ENCODE measurements at regions not wholly inside any gene's neighbourhood (a gene's known extent, or its start where the extent isn't known, plus 50 kb on each side); places are given as distances from the start of the nearest gene placed in this dataset.

DNA sequence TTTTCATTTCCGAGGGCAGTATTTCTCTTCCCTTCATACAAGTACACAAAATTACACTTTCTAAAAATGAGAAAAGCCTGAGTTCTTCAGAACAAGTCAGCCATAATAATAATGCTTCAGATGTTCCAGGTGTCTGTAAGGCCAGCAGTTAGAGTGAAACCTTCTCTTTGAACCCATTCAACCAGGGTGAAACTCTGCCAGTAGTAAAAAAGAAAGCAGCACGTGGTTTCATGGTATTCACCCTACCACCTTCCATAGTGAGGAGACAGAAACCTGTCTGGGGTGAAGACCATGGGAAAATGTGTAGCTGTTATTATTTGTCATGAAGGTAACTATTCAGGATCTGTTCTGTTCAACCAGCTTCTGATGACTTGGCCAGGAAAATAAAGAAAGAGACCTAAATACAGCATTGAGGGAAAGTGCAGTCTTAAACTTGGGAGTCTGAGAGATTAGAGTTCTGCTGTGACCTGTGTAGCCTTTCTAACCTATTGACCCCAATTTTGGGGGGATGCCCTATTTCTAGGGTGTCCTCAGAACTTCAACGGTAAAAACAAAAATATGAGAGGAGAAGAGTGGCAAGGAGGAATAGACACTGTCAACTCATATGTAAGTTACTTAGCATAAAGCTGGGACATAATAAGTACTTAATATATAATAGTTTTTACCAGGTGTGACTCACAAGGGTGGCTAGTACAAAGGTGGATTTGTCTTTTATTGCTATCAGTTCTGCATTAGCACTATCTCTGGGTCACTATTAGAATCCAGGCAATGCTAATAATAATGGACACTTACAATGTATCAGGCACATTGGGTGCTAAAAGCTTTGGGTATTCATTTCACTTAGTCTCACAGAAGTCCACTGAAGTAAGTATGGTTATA, 70.0 kb upstream of the TNFSF4 start:
- H3K36me3 ChIP-seq (ENCODE audit: control insufficient read depth, insufficient read depth, low read length): no peaks in the 10 kb centered on the region
- H3K79me2 ChIP-seq (ENCODE audit: control insufficient read depth, insufficient read depth, low read length): no peaks in the 10 kb centered on the region
- no peak overlapping the region for H3K18ac ChIP-seq (ENCODE audit: low read length)
- no peak overlapping the region for H3K23ac ChIP-seq (ENCODE audit: low read length)
- H3K56ac ChIP-seq (ENCODE audit: low read length): no peak overlapping the region
- peak overlapping the region; percentile 74 for H2BK15ac ChIP-seq (replicated peaks; ENCODE audit: low read depth)
- no peak overlapping the region for H2BK5ac ChIP-seq (ENCODE audit: low read length)
- H3K79me1 ChIP-seq (ENCODE audit: low read length): no peaks in the 10 kb centered on the region
- peak overlapping the region; percentile 78 for H2BK120ac ChIP-seq (ENCODE audit: low read depth, low read length)
- H4K5ac ChIP-seq (ENCODE audit: low read length): no peak overlapping the region
- peaks cover 1% of the 10 kb centered on the region for H3K4me1 ChIP-seq (ENCODE audit: control insufficient read depth, low read depth, low read length)
- H3K27ac ChIP-seq (ENCODE audit: low read depth, low read length): no peak overlapping the region
- no peaks in the 10 kb centered on the region for H3K27me3 ChIP-seq (ENCODE audit: insufficient read depth, low read length, poor library complexity)
- H3K9ac ChIP-seq (ENCODE audit: low read length): no peak overlapping the region
- H3K4me2 ChIP-seq (ENCODE audit: low read length): no peak overlapping the region
- H3K4ac ChIP-seq (ENCODE audit: low read depth, low read length): peak overlapping the region; percentile 70
- no CpG with 5 or more reads among the region's 3 CpGs for WGBS (ENCODE audit: extremely low coverage, insufficient coverage, low lambda C conversion rate)
- no peak overlapping the region for H3K4me3 ChIP-seq (ENCODE audit: low read length)
- no peak overlapping the region for H4K8ac ChIP-seq (ENCODE audit: low read depth, low read length)
- no peak overlapping the region for H2AK5ac ChIP-seq (ENCODE audit: low read length)
- DNase-seq: no peak

DNA sequence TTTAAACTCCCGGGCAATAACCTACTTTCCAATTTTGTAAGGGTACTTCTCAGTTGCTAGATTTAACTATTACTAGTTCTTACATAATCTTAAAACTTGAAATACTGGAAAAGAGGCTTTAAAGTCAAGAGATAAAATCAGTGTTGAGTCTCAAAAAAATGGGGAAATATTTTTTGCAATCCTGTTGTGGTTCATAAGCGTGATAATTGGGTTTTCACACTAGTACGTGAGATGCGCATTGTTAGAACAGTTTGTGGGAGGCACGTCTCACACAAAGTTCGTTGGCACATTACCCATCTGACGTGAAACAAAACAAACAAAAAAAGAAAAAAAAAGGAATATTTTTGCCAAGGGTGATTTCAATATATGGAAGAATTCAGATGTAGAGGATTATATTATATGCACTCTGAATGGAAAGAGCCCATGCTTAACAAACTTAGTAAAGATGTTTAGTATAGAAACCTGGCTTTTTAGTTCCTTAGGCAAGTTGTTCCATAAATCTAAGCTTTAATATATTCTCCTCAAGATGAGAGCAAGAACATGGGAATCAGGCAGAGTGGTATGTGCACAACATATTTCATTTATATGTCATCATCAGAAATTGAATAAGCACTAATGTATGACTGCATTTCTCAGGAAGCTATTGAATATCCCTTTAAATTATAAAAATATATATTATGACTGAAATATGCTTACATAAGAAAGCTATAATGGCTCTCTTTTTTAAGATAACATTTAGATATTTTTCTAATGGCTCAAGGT, 73.9 kb upstream of the TNFSF4 start:
- Histone ChIP-seq H2BK15ac (replicated peaks; ENCODE audit: low read depth) (no peak overlapping the region), H3K4ac (ENCODE audit: low read depth, low read length) (no peak overlapping the region), H3K27me3 (ENCODE audit: insufficient read depth, low read length, poor library complexity) (no peaks in the 10 kb centered on the region), H2BK5ac (ENCODE audit: low read length) (no peak overlapping the region), H3K79me1 (ENCODE audit: low read length) (no peaks in the 10 kb centered on the region), H3K23ac (ENCODE audit: low read length) (no peak overlapping the region), H3K4me1 (ENCODE audit: control insufficient read depth, low read depth, low read length) (no peaks in the 10 kb centered on the region), H3K79me2 (ENCODE audit: control insufficient read depth, insufficient read depth, low read length) (no peaks in the 10 kb centered on the region), H3K56ac (ENCODE audit: low read length) (no peak overlapping the region), H3K27ac (ENCODE audit: low read depth, low read length) (no peak overlapping the region), H3K18ac (ENCODE audit: low read length) (no peak overlapping the region), H3K9ac (ENCODE audit: low read length) (no peak overlapping the region), H3K4me3 (ENCODE audit: low read length) (no peak overlapping the region), H2AK5ac (ENCODE audit: low read length) (no peak overlapping the region), H4K8ac (ENCODE audit: low read depth, low read length) (no peak overlapping the region), H4K5ac (ENCODE audit: low read length) (no peak overlapping the region), H2BK120ac (ENCODE audit: low read depth, low read length) (no peak overlapping the region), H3K4me2 (ENCODE audit: low read length) (no peak overlapping the region), H3K36me3 (ENCODE audit: control insufficient read depth, insufficient read depth, low read length) (no peaks in the 10 kb centered on the region)
- DNase-seq: no peak
- WGBS (ENCODE audit: extremely low coverage, insufficient coverage, low lambda C conversion rate): no CpG with 5 or more reads among the region's 7 CpGs

DNA sequence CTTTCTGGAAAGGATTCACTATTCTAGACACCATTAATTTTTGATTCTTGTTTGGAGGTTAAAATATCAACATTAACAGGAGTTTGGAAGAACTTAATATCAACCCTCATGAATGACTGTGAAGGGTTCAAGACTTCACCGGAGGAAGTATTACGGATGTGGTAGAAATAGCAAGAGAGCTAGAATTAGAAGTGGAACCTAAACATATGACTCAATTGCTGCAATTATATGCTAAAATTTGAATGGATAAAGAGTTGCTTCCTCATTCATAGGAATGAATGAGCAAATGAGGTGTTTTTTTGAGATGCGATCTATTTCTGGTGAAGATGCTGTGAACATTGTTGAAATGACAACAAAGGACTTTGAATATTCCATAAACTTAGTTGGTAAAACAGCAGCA, 77.9 kb upstream of the TNFSF4 start:
- no peak overlapping the region for H4K8ac ChIP-seq (ENCODE audit: low read depth, low read length)
- H3K4me3 ChIP-seq (ENCODE audit: low read length): no peak overlapping the region
- H3K27ac ChIP-seq (ENCODE audit: low read depth, low read length): no peak overlapping the region
- H2AK5ac ChIP-seq (ENCODE audit: low read length): no peak overlapping the region
- H3K36me3 ChIP-seq (ENCODE audit: control insufficient read depth, insufficient read depth, low read length): no peaks in the 10 kb centered on the region
- H3K4ac ChIP-seq (ENCODE audit: low read depth, low read length): no peak overlapping the region
- no peak overlapping the region for H3K23ac ChIP-seq (ENCODE audit: low read length)
- no peaks in the 10 kb centered on the region for H3K79me1 ChIP-seq (ENCODE audit: low read length)
- WGBS (ENCODE audit: extremely low coverage, insufficient coverage, low lambda C conversion rate): no CpG with 5 or more reads among the region's 3 CpGs
- H3K4me1 ChIP-seq (ENCODE audit: control insufficient read depth, low read depth, low read length): no peaks in the 10 kb centered on the region
- no peak for DNase-seq
- H2BK15ac ChIP-seq (replicated peaks; ENCODE audit: low read depth): no peak overlapping the region
- H3K56ac ChIP-seq (ENCODE audit: low read length): no peak overlapping the region
- no peaks in the 10 kb centered on the region for H3K79me2 ChIP-seq (ENCODE audit: control insufficient read depth, insufficient read depth, low read length)
- H3K27me3 ChIP-seq (ENCODE audit: insufficient read depth, low read length, poor library complexity): no peaks in the 10 kb centered on the region
- no peak overlapping the region for H3K9ac ChIP-seq (ENCODE audit: low read length)
- no peak overlapping the region for H3K18ac ChIP-seq (ENCODE audit: low read length)
- H3K4me2 ChIP-seq (ENCODE audit: low read length): no peak overlapping the region
- H2BK120ac ChIP-seq (ENCODE audit: low read depth, low read length): no peak overlapping the region
- no peak overlapping the region for H4K5ac ChIP-seq (ENCODE audit: low read length)
- no peak overlapping the region for H2BK5ac ChIP-seq (ENCODE audit: low read length)

DNA sequence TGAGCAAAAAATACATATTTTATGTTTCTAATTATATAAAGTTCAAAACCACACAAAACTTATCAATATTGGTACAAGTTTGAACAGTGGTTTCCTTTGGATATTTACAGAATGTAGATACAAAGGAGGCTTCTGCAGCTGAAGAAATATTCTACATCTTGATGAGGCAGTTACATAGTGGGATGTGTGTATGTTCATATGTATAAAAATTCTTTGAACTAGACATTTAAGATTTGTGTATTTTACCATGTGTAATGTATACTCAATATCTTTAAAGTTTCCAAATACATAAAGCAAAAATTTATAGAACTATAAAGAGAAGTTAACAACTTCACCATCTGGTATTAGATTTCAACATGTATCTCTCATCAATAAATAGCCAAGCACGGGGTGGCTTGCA, 80.7 kb upstream of the TNFSF4 start:
- no peak overlapping the region for H3K4me3 ChIP-seq (ENCODE audit: low read length)
- H2BK120ac ChIP-seq (ENCODE audit: low read depth, low read length): no peak overlapping the region
- H3K27ac ChIP-seq (ENCODE audit: low read depth, low read length): no peak overlapping the region
- H4K5ac ChIP-seq (ENCODE audit: low read length): no peak overlapping the region
- no peak overlapping the region for H4K8ac ChIP-seq (ENCODE audit: low read depth, low read length)
- no peak for DNase-seq
- no peak overlapping the region for H3K4ac ChIP-seq (ENCODE audit: low read depth, low read length)
- WGBS (ENCODE audit: extremely low coverage, insufficient coverage, low lambda C conversion rate): no CpG with 5 or more reads among the region's 1 CpG
- no peak overlapping the region for H2BK5ac ChIP-seq (ENCODE audit: low read length)
- H3K4me2 ChIP-seq (ENCODE audit: low read length): no peak overlapping the region
- H3K18ac ChIP-seq (ENCODE audit: low read length): no peak overlapping the region
- no peaks in the 10 kb centered on the region for H3K79me1 ChIP-seq (ENCODE audit: low read length)
- H3K56ac ChIP-seq (ENCODE audit: low read length): no peak overlapping the region
- H3K4me1 ChIP-seq (ENCODE audit: control insufficient read depth, low read depth, low read length): no peaks in the 10 kb centered on the region
- no peaks in the 10 kb centered on the region for H3K79me2 ChIP-seq (ENCODE audit: control insufficient read depth, insufficient read depth, low read length)
- no peak overlapping the region for H2AK5ac ChIP-seq (ENCODE audit: low read length)
- H3K27me3 ChIP-seq (ENCODE audit: insufficient read depth, low read length, poor library complexity): no peaks in the 10 kb centered on the region
- no peaks in the 10 kb centered on the region for H3K36me3 ChIP-seq (ENCODE audit: control insufficient read depth, insufficient read depth, low read length)
- no peak overlapping the region for H3K23ac ChIP-seq (ENCODE audit: low read length)
- no peak overlapping the region for H3K9ac ChIP-seq (ENCODE audit: low read length)
- H2BK15ac ChIP-seq (replicated peaks; ENCODE audit: low read depth): no peak overlapping the region

DNA sequence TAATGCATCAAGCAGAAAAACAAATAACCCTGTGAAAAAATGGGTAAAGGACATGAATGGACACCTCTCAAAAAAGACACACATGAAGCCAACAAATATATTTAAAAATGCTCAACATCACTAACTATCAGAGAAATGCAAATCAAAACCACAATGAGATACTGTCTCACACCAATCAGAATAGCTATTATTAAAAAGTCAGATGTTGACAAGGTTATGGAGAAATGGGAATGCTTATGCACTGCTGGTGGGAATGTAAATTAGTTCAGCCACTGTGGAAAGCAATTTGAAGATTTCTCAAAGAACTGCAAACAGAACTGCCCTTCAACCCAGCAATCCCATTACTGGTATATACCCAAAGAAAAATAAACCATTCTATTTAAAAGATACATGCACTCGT, 86.6 kb upstream of the TNFSF4 start:
- H2BK5ac ChIP-seq (ENCODE audit: low read length): no peak overlapping the region
- no peaks in the 10 kb centered on the region for H3K27me3 ChIP-seq (ENCODE audit: insufficient read depth, low read length, poor library complexity)
- H3K23ac ChIP-seq (ENCODE audit: low read length): no peak overlapping the region
- no peak overlapping the region for H3K4me2 ChIP-seq (ENCODE audit: low read length)
- DNase-seq: no peak
- H3K56ac ChIP-seq (ENCODE audit: low read length): no peak overlapping the region
- no peak overlapping the region for H3K4me3 ChIP-seq (ENCODE audit: low read length)
- H2BK120ac ChIP-seq (ENCODE audit: low read depth, low read length): no peak overlapping the region
- H3K9ac ChIP-seq (ENCODE audit: low read length): no peak overlapping the region
- no peaks in the 10 kb centered on the region for H3K79me2 ChIP-seq (ENCODE audit: control insufficient read depth, insufficient read depth, low read length)
- H3K4ac ChIP-seq (ENCODE audit: low read depth, low read length): no peak overlapping the region
- H2BK15ac ChIP-seq (replicated peaks; ENCODE audit: low read depth): no peak overlapping the region
- no peak overlapping the region for H2AK5ac ChIP-seq (ENCODE audit: low read length)
- no peak overlapping the region for H4K5ac ChIP-seq (ENCODE audit: low read length)
- H3K18ac ChIP-seq (ENCODE audit: low read length): no peak overlapping the region
- H3K36me3 ChIP-seq (ENCODE audit: control insufficient read depth, insufficient read depth, low read length): no peaks in the 10 kb centered on the region
- no peaks in the 10 kb centered on the region for H3K79me1 ChIP-seq (ENCODE audit: low read length)
- no peak overlapping the region for H3K27ac ChIP-seq (ENCODE audit: low read depth, low read length)
- no CpG with 5 or more reads among the region's 1 CpG for WGBS (ENCODE audit: extremely low coverage, insufficient coverage, low lambda C conversion rate)
- H4K8ac ChIP-seq (ENCODE audit: low read depth, low read length): no peak overlapping the region
- no peaks in the 10 kb centered on the region for H3K4me1 ChIP-seq (ENCODE audit: control insufficient read depth, low read depth, low read length)
